IMR-90 (cell line): ENCODE measurements at regions not wholly inside any gene's neighbourhood (a gene's known extent, or its start where the extent isn't known, plus 50 kb on each side); places are given as distances from the start of the nearest gene placed in this dataset.

Experiments used
- ATAC-seq: fragments of 200-7000 bp; cut with Tn5 transposase; 2 replicates; pipeline ENCODE4 v1.9.1; 2020; ENCODE audit warnings: low read depth, mild to moderate bottlenecking, moderate library complexity
- BruUV-seq: library from RNA; stranded (reverse); fragments of 400-500 nt; replicated peaks from 2 replicates; lab custom pipeline; 2021; lab: Mats Ljungman, UMichigan
- CTCF ChIA-PET: fragments of 300-600 bp; formaldehyde crosslinking; extraction: SDS; loops from one replicate; lab custom pipeline; 2021; ENCODE audit warnings: antibody characterized with exemption; lab: Yijun Ruan, JAX
- POLR2A ChIA-PET: fragments of 300-600 bp; sonication (Branson Sonifier 250); formaldehyde crosslinking; loops from one replicate; lab custom pipeline; 2022; ENCODE audit warnings: antibody characterized with exemption; ENCODE audit not compliant: unreplicated experiment; lab: Charles Lee
- DNase-seq: peaks from one replicate; pipeline ENCODE4 v3.0.0; 2013
- H2AFZ ChIP-seq: replicated peaks from 2 replicates; pipeline ENCODE3; 2013; ENCODE audit warnings: low read length, mild to moderate bottlenecking; ENCODE audit not compliant: poor library complexity
- H2AK5ac ChIP-seq: 2 replicates; pipeline ENCODE4 v1.6.1; 2013; ENCODE audit warnings: low read depth, low read length, inconsistent platforms
- H2AK9ac ChIP-seq: replicated peaks from 2 replicates; pipeline ENCODE3; 2013; ENCODE audit warnings: mild to moderate bottlenecking, low read depth, low read length, moderate library complexity; ENCODE audit not compliant: poor library complexity
- H2BK120ac ChIP-seq: 2 replicates; pipeline ENCODE4 v1.6.1; 2013; ENCODE audit warnings: low read depth, low read length, inconsistent platforms
- H2BK15ac ChIP-seq: 3 replicates; pipeline ENCODE4 v1.6.1; 2013; ENCODE audit warnings: low read depth, low read length, inconsistent platforms
- H2BK20ac ChIP-seq: 2 replicates; pipeline ENCODE4 v1.6.1; 2013; ENCODE audit warnings: low read depth, mild to moderate bottlenecking, inconsistent platforms, low read length, moderate library complexity
- H2BK5ac ChIP-seq: 2 replicates; pipeline ENCODE4 v1.6.1; 2013; ENCODE audit warnings: mild to moderate bottlenecking, low read depth, low read length, inconsistent platforms; ENCODE audit not compliant: poor library complexity, severe bottlenecking
- H3K14ac ChIP-seq: replicated peaks from 2 replicates; pipeline ENCODE4 v1.6.1; 2013; ENCODE audit warnings: low read depth, low read length, inconsistent platforms
- H3K18ac ChIP-seq: 2 replicates; pipeline ENCODE4 v1.6.1; 2013; ENCODE audit warnings: low read depth, low read length, control low read depth
- H3K23ac ChIP-seq: 2 replicates; pipeline ENCODE4 v1.6.1; 2013; ENCODE audit warnings: low read depth, low read length, inconsistent platforms
- H3K27ac ChIP-seq: 2 replicates; pipeline ENCODE4 v1.5.1; 2013; ENCODE audit warnings: mild to moderate bottlenecking, control low read depth, low read length; ENCODE audit not compliant: insufficient read depth
- H3K27me3 ChIP-seq: 2 replicates; pipeline ENCODE4 v1.6.1; 2013; ENCODE audit warnings: low read length; ENCODE audit not compliant: control insufficient read depth, insufficient read depth
- H3K36me3 ChIP-seq: 2 replicates; pipeline ENCODE4 v1.6.1; 2013; ENCODE audit warnings: low read length, mixed read lengths; ENCODE audit not compliant: control insufficient read depth, insufficient read depth
- H3K4ac ChIP-seq: 2 replicates; pipeline ENCODE4 v1.6.1; 2013; ENCODE audit warnings: low read depth, low read length, inconsistent platforms
- H3K4me1 ChIP-seq: 2 replicates; pipeline ENCODE4 v1.6.1; 2013; ENCODE audit warnings: low read length, mixed read lengths; ENCODE audit not compliant: control insufficient read depth, insufficient read depth
- H3K4me2 ChIP-seq: 2 replicates; pipeline ENCODE4 v1.6.1; 2013; ENCODE audit warnings: low read depth, mild to moderate bottlenecking, control low read depth, low read length, moderate library complexity
- H3K4me3 ChIP-seq: 2 replicates; pipeline ENCODE4 v1.5.1; 2013; ENCODE audit warnings: low read depth, mild to moderate bottlenecking, control low read depth, low read length, moderate library complexity; ENCODE audit not compliant: insufficient read depth
- H3K56ac ChIP-seq: 2 replicates; pipeline ENCODE4 v1.6.1; 2013; ENCODE audit warnings: low read length, inconsistent platforms; ENCODE audit not compliant: insufficient read depth; ENCODE audit errors: extremely low read depth
- H3K79me1 ChIP-seq, 2 experiments: 2 replicates each; pipeline ENCODE4 v1.6.1; 2013; ENCODE audit warnings: low read length in 2 of 2, inconsistent platforms in 1 of 2, low read depth in 1 of 2
- H3K9ac ChIP-seq: 2 replicates; pipeline ENCODE4 v1.6.1; 2013; ENCODE audit warnings: low read depth, low read length, control low read depth
- H3K9me1 ChIP-seq: 2 replicates; pipeline ENCODE4 v1.6.1; 2013; ENCODE audit warnings: low read length, inconsistent platforms; ENCODE audit not compliant: insufficient read depth
- H3K9me3 ChIP-seq: 2 replicates; pipeline ENCODE4 v1.6.1; 2013; ENCODE audit warnings: low read length; ENCODE audit not compliant: control insufficient read depth, insufficient read depth
- H4K20me1 ChIP-seq: 2 replicates; pipeline ENCODE4 v1.6.1; 2013; ENCODE audit warnings: low read length, inconsistent platforms; ENCODE audit not compliant: insufficient read depth
- H4K5ac ChIP-seq: 2 replicates; pipeline ENCODE4 v1.6.1; 2013; ENCODE audit warnings: mild to moderate bottlenecking, low read depth, low read length, control low read depth
- H4K8ac ChIP-seq, 2 experiments: 2 replicates each; pipeline ENCODE4 v1.6.1; 2013; ENCODE audit warnings: low read depth in 2 of 2, low read length in 2 of 2, control low read depth in 1 of 2, inconsistent platforms in 1 of 2
- H4K91ac ChIP-seq: 2 replicates; pipeline ENCODE4 v1.6.1; 2013; ENCODE audit warnings: low read depth, low read length, inconsistent platforms; ENCODE audit not compliant: insufficient read depth
- ELK1 ChIP-seq: fragments of 150-350 bp; IDR thresholded peaks from 2 replicates; pipeline ENCODE4 v1.6.1; 2016; ENCODE audit warnings: low read depth, mild to moderate bottlenecking, low read length, moderate library complexity, borderline replicate concordance
- WGBS, 2 experiments: methylation state at CpG; one replicate each; pipeline versions ENCODE4 v1.1.5 to v1.1.7; 2013; ENCODE audit warnings: missing lambda C conversion rate in 2 of 2; ENCODE audit not compliant: insufficient read length in 1 of 2; ENCODE audit errors: extremely low coverage in 2 of 2; 5-methylcytosine and 5-hydroxymethylcytosine counted together
- dilution Hi-C: fragments of 300-500 bp; cut with HindIII; formaldehyde crosslinking; loops from one replicate; pipeline ENCODE4 v1.14.3; 2018; ENCODE audit warnings: low sequenced_read_pairs; ENCODE audit not compliant: unreplicated experiment
- in situ Hi-C: fragments of 300-500 bp; cut with MboI; formaldehyde crosslinking; loops from 3 replicates; pipeline ENCODE4 v1.14.3; 2019; ENCODE audit warnings: low sequenced_read_pairs, inconsistent platforms, mixed read lengths
- intact Hi-C: fragments of 100-400 bp; cut with micrococcal nuclease; formaldehyde crosslinking; loops from 2 replicates; pipeline ENCODE4 v1.10.0; 2022

- DNase-seq: no peak
- no peak overlapping the region for H3K4me2 ChIP-seq
- no TSS peak for BruUV-seq
- H2AFZ ChIP-seq: no peak overlapping the region
- no peaks in the 10 kb centered on the region for H3K36me3 ChIP-seq
- no peak overlapping the region for H3K23ac ChIP-seq
- no peaks in the 10 kb centered on the region for H3K4me1 ChIP-seq
- no peaks in the 10 kb centered on the region for H3K9me1 ChIP-seq
- POLR2A ChIA-PET: no interaction called here
- ATAC-seq: no peak
- H2BK20ac ChIP-seq: no peak overlapping the region
- H3K56ac ChIP-seq: no peak overlapping the region
- no peak overlapping the region for H2AK5ac ChIP-seq
- H3K27me3 ChIP-seq: peaks cover 2% of the 10 kb centered on the region; the same call in 1 of the 2 replicates
- no peak overlapping the region for H2BK5ac ChIP-seq
- H4K8ac ChIP-seq: no peak overlapping the region
- H2AK9ac ChIP-seq: no peak overlapping the region
- no peak overlapping the region for H3K9ac ChIP-seq
- dilution Hi-C loops (no loop called here), intact Hi-C loops (no loop called here), in situ Hi-C loops (no loop called here)
- H3K27ac ChIP-seq: no peak overlapping the region
- H3K18ac ChIP-seq: no peak overlapping the region
- WGBS, 2 experiments: 93% methylated on average over 1 of the region's 8 CpGs; no CpG with 5 or more reads in 1 of the 2 experiments
- H2BK15ac ChIP-seq: no peak overlapping the region
- no peak overlapping the region for H3K4me3 ChIP-seq
- no peaks in the 10 kb centered on the region for H4K20me1 ChIP-seq
- no peak overlapping the region for H4K91ac ChIP-seq
- CTCF ChIA-PET: no interaction called here
- no peak overlapping the region for H4K5ac ChIP-seq
- H2BK120ac ChIP-seq: no peak overlapping the region
- no peak overlapping the region for H3K14ac ChIP-seq
- no peaks in the 10 kb centered on the region for H3K79me1 ChIP-seq
- H3K4ac ChIP-seq: no peak overlapping the region
- H3K9me3 ChIP-seq: no peaks in the 10 kb centered on the region
- TF ChIP-seq ELK1: no peak
These were observed 129.8 kb upstream of the GBE1 start for GRCh38 chr3:81891055-81891895.
